Liver (tissue), 8 donors: ENCODE measurements at regions not wholly inside any gene's neighbourhood (a gene's known extent, or its start where the extent isn't known, plus 50 kb on each side); places are given as distances from the start of the nearest gene placed in this dataset.

Experiments
- DNase-seq: peaks from one replicate; pipeline ENCODE4 v3.0.0-alpha.2; 2017; ENCODE audit warnings: low spot score
- H3K27ac ChIP-seq, 2 donors: one replicate each; pipeline ENCODE4 v1.7.0; 2013; ENCODE audit warnings: inconsistent platforms in 2 of 2, low read length in 2 of 2, control low read depth in 1 of 2, low read depth in 1 of 2, mild to moderate bottlenecking in 1 of 2
- H3K27me3 ChIP-seq, 4 donors: one replicate each; pipeline versions ENCODE4 v1.6.1 to v1.7.0; 2013; ENCODE audit warnings: low read length in 3 of 4, inconsistent platforms in 1 of 4, mild to moderate bottlenecking in 1 of 4, moderate library complexity in 1 of 4; ENCODE audit not compliant: control insufficient read depth in 4 of 4, insufficient read depth in 4 of 4
- H3K36me3 ChIP-seq, 4 donors: one replicate each; pipeline versions ENCODE4 v1.6.1 to v1.7.0; 2013; ENCODE audit warnings: low read length in 3 of 4, mild to moderate bottlenecking in 3 of 4, low read depth in 1 of 4, moderate library complexity in 1 of 4; ENCODE audit not compliant: control insufficient read depth in 4 of 4, insufficient read depth in 3 of 4
- H3K4me1 ChIP-seq, 4 donors: one replicate each; pipeline versions ENCODE4 v1.6.1 to v1.7.0; 2013; ENCODE audit warnings: low read length in 3 of 4, mild to moderate bottlenecking in 3 of 4, moderate library complexity in 1 of 4; ENCODE audit not compliant: control insufficient read depth in 4 of 4, insufficient read depth in 4 of 4
- H3K4me3 ChIP-seq, 3 donors: one replicate each; pipeline versions ENCODE4 v1.6.1 to v1.7.0; 2013; ENCODE audit warnings: low read length in 3 of 3, control low read depth in 1 of 3, low read depth in 1 of 3, mild to moderate bottlenecking in 1 of 3
- H3K9ac ChIP-seq, 2 donors: one replicate each; pipeline ENCODE4 v1.7.0; 2013; ENCODE audit warnings: low read length in 2 of 2, mild to moderate bottlenecking in 2 of 2, moderate library complexity in 2 of 2, control low read depth in 1 of 2, low read depth in 1 of 2
- H3K9me3 ChIP-seq, 4 donors: one replicate each; pipeline versions ENCODE4 v1.6.1 to v1.7.0; 2013; ENCODE audit warnings: low read length in 3 of 4; ENCODE audit not compliant: control insufficient read depth in 4 of 4
- ATF3 ChIP-seq: IDR thresholded peaks from 2 replicates; pipeline ENCODE4 v1.6.1; 2016; ENCODE audit warnings: antibody characterized with exemption
- CTCF ChIP-seq: fragments of 150-350 bp; IDR thresholded peaks from 2 replicates; pipeline ENCODE4 v1.5.1; 2017; ENCODE audit warnings: improper control_type of control experiment, low read depth, low read length; ENCODE audit not compliant: missing input control
- FOXA1 ChIP-seq: IDR thresholded peaks from 2 replicates; pipeline ENCODE4 v1.6.1; 2016; ENCODE audit warnings: antibody characterized with exemption
- GABPA ChIP-seq, 2 donors: IDR thresholded peaks in 1 of 2; conservative IDR thresholded peaks in 1 of 2; 2 replicates each; pipeline ENCODE4 v1.6.1; 2016; ENCODE audit warnings: antibody characterized with exemption in 2 of 2, mild to moderate bottlenecking in 1 of 2, moderate library complexity in 1 of 2
- HNF4G ChIP-seq: IDR thresholded peaks from 2 replicates; pipeline ENCODE4 v1.6.1; 2016; ENCODE audit warnings: antibody characterized with exemption
- JUND ChIP-seq, 2 donors: IDR thresholded peaks; 2 replicates each; pipeline ENCODE4 v1.6.1; 2016; ENCODE audit warnings: antibody characterized with exemption in 2 of 2
- NR2F2 ChIP-seq: IDR thresholded peaks from 2 replicates; pipeline ENCODE4 v1.6.1; 2016; ENCODE audit warnings: antibody characterized with exemption
- RAD21 ChIP-seq, 2 donors: IDR thresholded peaks; 2 replicates each; pipeline ENCODE4 v1.6.1; 2016; ENCODE audit warnings: antibody characterized with exemption in 2 of 2, mild to moderate bottlenecking in 2 of 2
- SP1 ChIP-seq: IDR thresholded peaks from 2 replicates; pipeline ENCODE4 v1.6.1; 2018; ENCODE audit warnings: antibody characterized with exemption, mild to moderate bottlenecking
- TAF1 ChIP-seq: conservative IDR thresholded peaks from 2 replicates; pipeline ENCODE4 v1.6.1; 2016; ENCODE audit warnings: antibody characterized with exemption, mild to moderate bottlenecking
- YY1 ChIP-seq: IDR thresholded peaks from 2 replicates; pipeline ENCODE4 v1.6.1; 2016; ENCODE audit warnings: antibody characterized with exemption, mild to moderate bottlenecking
- WGBS: extraction: QIAGEN DNeasy Blood & Tissue Kit; methylation state at CpG from one replicate; pipeline ENCODE4 v1.1.7; 2013; 5-methylcytosine and 5-hydroxymethylcytosine counted together
- TF ChIP-seq, protein P1 (sequence below): IDR thresholded peaks from 2 replicates; pipeline ENCODE4 v1.6.1; 2016; ENCODE audit warnings: antibody characterized with exemption
- donor health status: healthy.
- donor health status: healthy.
- donor health status: healthy.
- donor health status: healthy.
- donor health status: healthy.

DNA sequence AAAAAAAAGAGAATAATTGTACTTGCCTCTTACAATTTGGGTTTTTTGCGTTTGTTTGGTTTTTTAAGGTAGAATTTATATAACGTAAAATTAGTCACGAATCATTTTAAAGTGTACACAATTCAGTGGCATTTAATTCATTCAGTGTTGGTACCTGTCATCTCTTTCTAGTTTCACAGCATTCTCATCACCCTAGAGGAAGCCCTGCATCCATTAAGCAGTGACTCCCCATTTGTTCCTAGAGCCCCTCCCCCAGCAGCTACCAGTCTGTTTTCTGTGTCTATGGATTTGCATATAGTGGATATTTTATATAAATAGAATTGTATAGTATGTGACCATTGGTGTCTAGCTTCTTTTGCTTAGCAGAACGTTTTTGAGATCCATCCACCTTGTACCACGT is 233.2 kb upstream of the FMN2 start:
- 84% methylated on average over 5 of the region's 5 CpGs for WGBS
- Histone ChIP-seq H3K4me3 (no peak overlapping the region), H3K9me3 (peaks cover 0 to 5% (median 0%) of the 10 kb centered on the region in 4 donors), H3K9ac (no peak overlapping the region), H3K36me3 (no peaks in the 10 kb centered on the region), H3K4me1 (no peaks in the 10 kb centered on the region), H3K27me3 (no peaks in the 10 kb centered on the region), H3K27ac (no peak overlapping the region)
- no peak for TF ChIP-seq YY1
- no peak for TF ChIP-seq RAD21 (IDR thresholded peaks at IDR 0.05)
- no peak for TF ChIP-seq SP1
- no peak for TF ChIP-seq ATF3
- no peak for TF ChIP-seq GABPA (IDR thresholded peaks at IDR 0.05 in 1 of 2, conservative IDR thresholded peaks at IDR 0.05 in 1 of 2)
- no peak for DNase-seq

GRCh38 chr1:239861985-239862384 is 229.7 kb upstream of the FMN2 start:
- Histone ChIP-seq H3K27me3 (no peaks in the 10 kb centered on the region), H3K36me3 (no peaks in the 10 kb centered on the region), H3K9me3 (no peaks in the 10 kb centered on the region), H3K4me3 (no peak overlapping the region), H3K27ac (no peak overlapping the region), H3K9ac (no peak overlapping the region), H3K4me1 (no peaks in the 10 kb centered on the region)
- DNase-seq: no peak
- TF ChIP-seq JUND (IDR thresholded peaks at IDR 0.05): no peak
- no peak for TF ChIP-seq TAF1
- 15% methylated on average over 1 of the region's 1 CpG for whole genome bisulfite sequencing

DNA sequence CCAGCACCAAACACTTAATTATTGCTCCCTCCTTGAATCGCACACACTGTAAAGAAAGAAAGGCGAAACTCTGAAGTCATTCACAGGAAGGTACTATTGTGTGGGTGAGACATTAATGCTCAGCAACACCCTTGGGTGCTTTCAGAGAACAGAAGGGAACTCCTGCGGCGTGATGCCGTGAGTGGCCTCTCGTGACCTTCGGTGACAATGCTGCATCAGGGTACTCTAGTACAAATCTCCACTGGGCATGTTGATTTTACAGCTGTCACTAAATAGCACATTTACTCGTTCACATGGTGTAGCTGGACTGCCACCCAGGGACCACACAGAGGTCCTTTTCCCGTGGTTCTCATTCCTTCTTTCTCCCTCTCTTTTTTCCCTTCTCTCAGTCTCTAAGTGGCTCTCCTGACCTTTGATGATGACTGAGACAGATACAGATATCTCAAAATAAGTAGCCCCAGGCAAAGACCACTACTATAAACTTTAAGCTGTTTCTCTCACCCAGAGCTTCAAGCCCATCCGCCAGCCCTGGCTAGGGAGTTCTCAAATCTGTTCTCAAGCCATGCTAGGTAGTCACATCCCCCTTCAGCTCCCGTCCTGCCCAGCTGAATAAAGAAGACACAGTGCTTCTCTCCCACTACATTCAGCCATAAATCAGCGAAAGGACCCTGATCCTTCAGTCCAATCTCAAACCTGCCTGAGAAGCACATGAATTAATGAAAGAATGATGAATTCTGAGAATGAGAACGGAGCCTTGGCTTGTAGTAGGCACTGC is 223.4 kb upstream of the FMN2 start:
- WGBS: 75% methylated on average over 13 of the region's 13 CpGs
- TF ChIP-seq CTCF: no peak
- TF ChIP-seq NR2F2: no peak
- H3K9me3 ChIP-seq: no peaks in the 10 kb centered on the region
- no peak for DNase-seq
- no peak overlapping the region for H3K27ac ChIP-seq
- H3K27me3 ChIP-seq: peaks cover 0 to 4% (median 0%) of the 10 kb centered on the region in 4 donors
- no peak overlapping the region for H3K9ac ChIP-seq
- no peaks in the 10 kb centered on the region for H3K4me1 ChIP-seq
- no peaks in the 10 kb centered on the region for H3K36me3 ChIP-seq
- H3K4me3 ChIP-seq: no peak overlapping the region

DNA sequence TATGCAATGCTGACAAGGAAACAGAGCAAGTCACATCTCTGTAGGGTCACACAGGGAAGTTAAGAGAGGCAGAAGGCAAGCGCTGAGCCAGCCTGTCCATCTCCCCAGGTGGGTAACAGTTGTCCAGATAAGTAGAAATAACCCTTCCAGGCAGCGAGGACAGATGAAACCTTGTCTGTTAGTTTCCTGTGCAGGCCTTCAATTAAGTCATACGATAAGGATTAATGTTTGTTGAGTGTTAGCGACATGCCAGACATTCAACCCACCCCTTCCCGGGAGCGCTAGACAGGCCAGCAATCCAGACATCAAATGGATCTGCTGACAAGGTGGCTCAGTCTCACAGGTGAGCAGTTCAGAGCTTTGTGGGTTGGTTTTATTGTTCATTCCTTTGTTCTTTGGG is 221.5 kb upstream of the FMN2 start:
- TF ChIP-seq, protein P1, sequence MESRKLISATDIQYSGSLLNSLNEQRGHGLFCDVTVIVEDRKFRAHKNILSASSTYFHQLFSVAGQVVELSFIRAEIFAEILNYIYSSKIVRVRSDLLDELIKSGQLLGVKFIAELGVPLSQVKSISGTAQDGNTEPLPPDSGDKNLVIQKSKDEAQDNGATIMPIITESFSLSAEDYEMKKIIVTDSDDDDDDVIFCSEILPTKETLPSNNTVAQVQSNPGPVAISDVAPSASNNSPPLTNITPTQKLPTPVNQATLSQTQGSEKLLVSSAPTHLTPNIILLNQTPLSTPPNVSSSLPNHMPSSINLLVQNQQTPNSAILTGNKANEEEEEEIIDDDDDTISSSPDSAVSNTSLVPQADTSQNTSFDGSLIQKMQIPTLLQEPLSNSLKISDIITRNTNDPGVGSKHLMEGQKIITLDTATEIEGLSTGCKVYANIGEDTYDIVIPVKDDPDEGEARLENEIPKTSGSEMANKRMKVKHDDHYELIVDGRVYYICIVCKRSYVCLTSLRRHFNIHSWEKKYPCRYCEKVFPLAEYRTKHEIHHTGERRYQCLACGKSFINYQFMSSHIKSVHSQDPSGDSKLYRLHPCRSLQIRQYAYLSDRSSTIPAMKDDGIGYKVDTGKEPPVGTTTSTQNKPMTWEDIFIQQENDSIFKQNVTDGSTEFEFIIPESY: no peak
- TF ChIP-seq HNF4G (no peak), FOXA1 (no peak)
- H3K9me3 ChIP-seq: no peaks in the 10 kb centered on the region
- 90% methylated on average over 6 of the region's 6 CpGs for WGBS

More for the DNA sequence above, 221.5 kb upstream of the FMN2 start:
- Histone ChIP-seq H3K4me3 (no peak overlapping the region), H3K9ac (no peak overlapping the region), H3K27ac (no peak overlapping the region), H3K36me3 (no peaks in the 10 kb centered on the region), H3K27me3 (peaks cover 0 to 4% (median 0%) of the 10 kb centered on the region in 4 donors), H3K4me1 (no peaks in the 10 kb centered on the region)
- DNase-seq: no peak
